PC-3 (cell line): ENCODE measurements at regions not wholly inside any gene's neighbourhood (a gene's known extent, or its start where the extent isn't known, plus 50 kb on each side); places are given as distances from the start of the nearest gene placed in this dataset.

Experiments
- EZH2 ChIP-seq: fragments of 300-600 bp; sonication (generic); IDR thresholded peaks from one replicate; pipeline ENCODE4 v1.6.1; 2017; ENCODE audit warnings: antibody characterized with exemption, mild to moderate bottlenecking, low read length; ENCODE audit not compliant: unreplicated experiment
- TF ChIP-seq, protein P1 (sequence below): fragments of 300-600 bp; sonication (generic); conservative IDR thresholded peaks from 2 replicates; pipeline ENCODE4 v1.5.1; 2017; ENCODE audit warnings: antibody characterized with exemption, low read depth, mild to moderate bottlenecking, low read length

DNA sequence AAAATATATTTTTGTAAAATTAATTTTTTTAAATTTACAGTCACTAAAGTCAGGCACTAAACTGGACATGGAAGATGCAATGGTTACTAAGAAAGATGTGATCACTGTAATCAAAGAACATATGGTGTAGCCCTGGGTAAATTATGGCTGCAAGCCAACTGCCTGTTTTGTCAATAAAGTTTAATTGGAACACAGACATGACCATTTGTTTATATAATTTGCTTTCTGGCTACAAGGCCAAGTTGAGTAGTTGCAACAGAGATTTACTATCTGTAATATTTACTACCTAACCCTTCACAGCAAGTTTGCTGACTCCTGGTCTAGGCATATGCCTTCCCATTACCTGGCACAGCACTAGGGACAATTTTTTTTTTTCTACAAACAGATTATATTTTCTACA lies 448.9 kb downstream of the ADRA2A start:
- TF ChIP-seq, protein P1, sequence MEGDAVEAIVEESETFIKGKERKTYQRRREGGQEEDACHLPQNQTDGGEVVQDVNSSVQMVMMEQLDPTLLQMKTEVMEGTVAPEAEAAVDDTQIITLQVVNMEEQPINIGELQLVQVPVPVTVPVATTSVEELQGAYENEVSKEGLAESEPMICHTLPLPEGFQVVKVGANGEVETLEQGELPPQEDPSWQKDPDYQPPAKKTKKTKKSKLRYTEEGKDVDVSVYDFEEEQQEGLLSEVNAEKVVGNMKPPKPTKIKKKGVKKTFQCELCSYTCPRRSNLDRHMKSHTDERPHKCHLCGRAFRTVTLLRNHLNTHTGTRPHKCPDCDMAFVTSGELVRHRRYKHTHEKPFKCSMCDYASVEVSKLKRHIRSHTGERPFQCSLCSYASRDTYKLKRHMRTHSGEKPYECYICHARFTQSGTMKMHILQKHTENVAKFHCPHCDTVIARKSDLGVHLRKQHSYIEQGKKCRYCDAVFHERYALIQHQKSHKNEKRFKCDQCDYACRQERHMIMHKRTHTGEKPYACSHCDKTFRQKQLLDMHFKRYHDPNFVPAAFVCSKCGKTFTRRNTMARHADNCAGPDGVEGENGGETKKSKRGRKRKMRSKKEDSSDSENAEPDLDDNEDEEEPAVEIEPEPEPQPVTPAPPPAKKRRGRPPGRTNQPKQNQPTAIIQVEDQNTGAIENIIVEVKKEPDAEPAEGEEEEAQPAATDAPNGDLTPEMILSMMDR, result no peak
- TF ChIP-seq EZH2, result no peak
